Type B pancreatic cell (in vitro differentiated cells): ENCODE measurements at regions not wholly inside any gene's neighbourhood (a gene's known extent, or its start where the extent isn't known, plus 50 kb on each side); places are given as distances from the start of the nearest gene placed in this dataset.

Experiments
- DNase-seq: peaks from one replicate; pipeline ENCODE4 v3.0.0; 2021; ENCODE audit warnings: mixed read lengths; ENCODE audit not compliant: unreplicated experiment; ENCODE audit errors: extremely low spot score
- H3K27ac Mint-ChIP-seq: 2 replicates; pipeline ENCODE4 v1.8.0; 2021; ENCODE audit warnings: mild to moderate bottlenecking, mixed read lengths
- H3K27me3 Mint-ChIP-seq: 2 replicates; pipeline ENCODE4 v1.8.0; 2021; ENCODE audit warnings: mixed read lengths
- H3K36me3 Mint-ChIP-seq: 2 replicates; pipeline ENCODE4 v1.8.0; 2021; ENCODE audit warnings: mixed read lengths
- H3K4me1 Mint-ChIP-seq: one replicate; pipeline ENCODE4 v1.8.0; 2021; ENCODE audit warnings: mixed read lengths; ENCODE audit not compliant: unreplicated experiment
- H3K4me3 Mint-ChIP-seq: 2 replicates; pipeline ENCODE4 v1.8.0; 2021; ENCODE audit warnings: mild to moderate bottlenecking, mixed read lengths
- H3K9me3 Mint-ChIP-seq: 2 replicates; pipeline ENCODE4 v1.8.0; 2021; ENCODE audit warnings: mixed read lengths
- TF ChIP-seq, protein P1 (sequence below): fragments of 200-600 bp; sonication (generic); conservative IDR thresholded peaks from 2 replicates; pipeline ENCODE4 v1.5.0; 2021; ENCODE audit warnings: antibody characterized with exemption, mild to moderate bottlenecking

- Mint-ChIP-seq H3K27ac (no peak overlapping the region), H3K27me3 (peaks cover 3% of the 10 kb centered on the region), H3K36me3 (no peaks in the 10 kb centered on the region), H3K4me1 (peaks cover 37% of the 10 kb centered on the region), H3K9me3 (peaks cover 4% of the 10 kb centered on the region), H3K4me3 (no peak overlapping the region)
- DNase-seq = no peak
- TF ChIP-seq, protein P1, sequence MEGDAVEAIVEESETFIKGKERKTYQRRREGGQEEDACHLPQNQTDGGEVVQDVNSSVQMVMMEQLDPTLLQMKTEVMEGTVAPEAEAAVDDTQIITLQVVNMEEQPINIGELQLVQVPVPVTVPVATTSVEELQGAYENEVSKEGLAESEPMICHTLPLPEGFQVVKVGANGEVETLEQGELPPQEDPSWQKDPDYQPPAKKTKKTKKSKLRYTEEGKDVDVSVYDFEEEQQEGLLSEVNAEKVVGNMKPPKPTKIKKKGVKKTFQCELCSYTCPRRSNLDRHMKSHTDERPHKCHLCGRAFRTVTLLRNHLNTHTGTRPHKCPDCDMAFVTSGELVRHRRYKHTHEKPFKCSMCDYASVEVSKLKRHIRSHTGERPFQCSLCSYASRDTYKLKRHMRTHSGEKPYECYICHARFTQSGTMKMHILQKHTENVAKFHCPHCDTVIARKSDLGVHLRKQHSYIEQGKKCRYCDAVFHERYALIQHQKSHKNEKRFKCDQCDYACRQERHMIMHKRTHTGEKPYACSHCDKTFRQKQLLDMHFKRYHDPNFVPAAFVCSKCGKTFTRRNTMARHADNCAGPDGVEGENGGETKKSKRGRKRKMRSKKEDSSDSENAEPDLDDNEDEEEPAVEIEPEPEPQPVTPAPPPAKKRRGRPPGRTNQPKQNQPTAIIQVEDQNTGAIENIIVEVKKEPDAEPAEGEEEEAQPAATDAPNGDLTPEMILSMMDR = no peak
These were observed 274.4 kb downstream of the PTBP2 start for GRCh38 chr1:96996001-96996400.

- H3K27ac Mint-ChIP-seq = no peak overlapping the region
- H3K4me3 Mint-ChIP-seq = no peak overlapping the region
These were observed 276.1 kb downstream of the PTBP2 start for GRCh38 chr1:96997717-96998116.

GRCh38 chr1:96998466-96998865 is 276.9 kb downstream of the PTBP2 start:
- Mint-ChIP-seq H3K4me3 (no peak overlapping the region), H3K4me1 (peaks cover 37% of the 10 kb centered on the region), H3K36me3 (no peaks in the 10 kb centered on the region), H3K27ac (no peak overlapping the region), H3K27me3 (peaks cover 3% of the 10 kb centered on the region), H3K9me3 (peaks cover 4% of the 10 kb centered on the region)
- no peak for DNase-seq
- TF ChIP-seq, protein P1 = no peak

More at GRCh38 chr1:96997717-96998116, 276.1 kb downstream of the PTBP2 start:
- no peak for DNase-seq
- TF ChIP-seq, protein P1 = no peak
- Mint-ChIP-seq H3K4me1 (peaks cover 37% of the 10 kb centered on the region), H3K27me3 (peaks cover 3% of the 10 kb centered on the region), H3K36me3 (no peaks in the 10 kb centered on the region), H3K9me3 (peaks cover 4% of the 10 kb centered on the region)

DNA sequence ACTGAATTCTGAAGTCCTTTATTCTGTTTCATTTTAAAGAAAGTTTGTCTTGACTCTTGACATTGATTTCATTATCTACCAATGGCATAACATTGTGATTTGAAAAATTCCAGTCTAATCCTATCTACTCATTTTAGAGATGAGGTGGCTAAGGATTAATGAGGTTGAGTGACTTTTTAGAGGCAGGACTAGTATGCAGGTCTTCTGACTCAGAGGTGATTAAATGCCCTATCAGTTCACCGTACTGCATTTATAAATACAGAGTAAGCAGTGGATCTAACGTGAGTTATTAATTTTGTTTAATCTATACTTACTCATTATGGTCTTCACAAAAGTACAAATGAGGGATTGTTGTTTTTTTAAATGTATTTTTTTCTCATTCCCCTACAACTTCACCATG is 277.6 kb downstream of the PTBP2 start:
- no peaks in the 10 kb centered on the region for H3K36me3 Mint-ChIP-seq
- no peak overlapping the region for H3K4me3 Mint-ChIP-seq
- H3K4me1 Mint-ChIP-seq = peaks cover 37% of the 10 kb centered on the region
- H3K27me3 Mint-ChIP-seq = peaks cover 3% of the 10 kb centered on the region
- DNase-seq = no peak
- peaks cover 4% of the 10 kb centered on the region for H3K9me3 Mint-ChIP-seq
- H3K27ac Mint-ChIP-seq = no peak overlapping the region
- TF ChIP-seq, protein P1 = no peak

DNA sequence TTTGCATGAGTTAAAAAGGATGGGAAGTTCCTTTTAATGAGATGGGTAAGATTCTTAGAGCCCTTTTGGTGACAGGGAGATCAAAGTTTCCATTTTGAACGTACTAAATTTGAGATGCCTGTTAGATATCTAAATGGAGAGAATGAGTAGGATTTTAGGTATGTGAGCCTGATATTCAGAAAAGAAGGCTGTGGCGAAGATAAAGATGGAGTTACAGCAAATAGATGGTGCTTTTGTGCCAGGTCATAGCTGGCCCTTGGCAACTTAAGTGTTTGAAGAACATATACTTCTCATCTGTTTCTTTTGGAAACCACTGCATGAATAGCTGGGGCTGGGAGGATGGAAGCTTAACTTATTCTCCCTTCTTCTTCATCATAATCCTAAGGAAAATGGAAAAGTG is 282.5 kb downstream of the PTBP2 start:
- no peak for DNase-seq
- no peak overlapping the region for H3K27ac Mint-ChIP-seq

More for the DNA sequence above, 282.5 kb downstream of the PTBP2 start:
- TF ChIP-seq, protein P1 = no peak
- H3K4me3 Mint-ChIP-seq = no peak overlapping the region
- H3K4me1 Mint-ChIP-seq = peaks cover 7% of the 10 kb centered on the region
- no peaks in the 10 kb centered on the region for H3K36me3 Mint-ChIP-seq
- peaks cover 3% of the 10 kb centered on the region for H3K9me3 Mint-ChIP-seq
- H3K27me3 Mint-ChIP-seq = no peaks in the 10 kb centered on the region
